ENCODE measurements at regions not wholly inside any gene's neighbourhood (a gene's known extent, or its start where the extent isn't known, plus 50 kb on each side); places are given as distances from the start of the nearest gene placed in this dataset.
"Not testable (repeated sequence)": the region's sequence is repeated elsewhere in the genome, so short reads cannot be mapped to it uniquely, and the experiment has no call there.

DNA sequence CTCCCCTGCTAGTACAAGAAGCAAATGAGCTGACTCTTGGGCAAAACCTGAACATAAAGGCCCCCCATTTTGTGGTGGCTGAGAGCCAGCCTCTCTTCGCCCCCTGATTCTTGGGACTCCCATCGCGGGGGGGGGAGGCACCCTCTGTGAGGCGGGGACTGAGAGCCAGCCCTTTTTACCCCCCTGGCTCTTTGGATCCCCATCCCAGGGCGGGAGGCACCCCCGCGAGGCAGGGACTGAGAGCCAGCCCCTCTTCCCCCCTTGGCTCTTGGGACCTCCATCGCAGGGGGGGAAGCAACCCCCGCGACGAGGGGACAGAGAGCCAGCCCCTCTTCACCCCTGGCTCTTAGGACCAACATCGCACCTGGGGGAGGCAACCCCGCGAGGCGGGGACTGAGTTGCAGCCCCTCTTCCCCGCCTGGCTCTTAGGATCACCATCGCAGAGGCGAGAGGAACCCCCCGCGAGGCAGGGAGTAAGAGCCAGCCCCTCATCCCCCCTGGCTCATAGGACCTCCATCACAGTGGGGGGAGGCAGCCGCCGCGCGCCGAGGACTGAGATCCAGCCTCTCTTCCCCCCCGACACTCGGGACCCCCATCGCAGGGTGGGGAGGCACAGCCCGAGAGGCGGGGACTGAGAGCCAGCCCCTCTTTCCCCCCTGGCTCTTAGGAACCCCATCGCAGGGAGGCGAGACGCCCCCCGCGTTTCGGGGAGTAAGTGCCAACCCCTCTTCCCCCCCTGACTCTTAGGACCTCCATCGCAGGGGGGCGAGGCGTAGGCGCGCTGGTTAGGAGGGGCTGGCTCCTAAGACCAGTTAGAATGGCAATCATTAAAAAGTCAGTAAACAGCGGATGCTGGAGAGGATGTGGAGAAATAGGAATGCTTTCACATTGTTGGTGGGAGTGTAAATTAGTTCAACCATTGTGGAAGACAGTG is 2428.4 kb upstream of the PCDH20 start:
- DNase-seq, result no peak

DNA sequence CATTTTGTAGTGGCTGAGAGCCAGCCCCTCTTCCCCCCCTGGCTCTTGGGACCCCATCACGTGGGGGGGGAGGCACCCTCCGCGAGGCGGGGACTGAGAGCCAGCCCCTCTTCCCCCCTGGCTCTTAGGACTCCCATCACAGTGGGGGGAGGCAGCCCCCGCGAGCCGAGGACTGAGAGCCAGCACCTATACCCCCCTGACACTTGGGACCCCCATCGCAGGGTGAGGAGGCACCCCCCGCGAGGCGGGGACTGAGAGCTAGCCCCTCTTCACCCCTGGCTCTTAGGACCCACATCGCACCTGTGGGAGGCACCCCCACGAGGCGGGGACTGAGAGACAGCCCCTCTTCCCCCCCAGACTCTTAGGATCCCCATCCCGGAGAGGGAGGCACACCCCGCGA is 2426.5 kb upstream of the PCDH20 start:
- no peak for DNase-seq

DNA sequence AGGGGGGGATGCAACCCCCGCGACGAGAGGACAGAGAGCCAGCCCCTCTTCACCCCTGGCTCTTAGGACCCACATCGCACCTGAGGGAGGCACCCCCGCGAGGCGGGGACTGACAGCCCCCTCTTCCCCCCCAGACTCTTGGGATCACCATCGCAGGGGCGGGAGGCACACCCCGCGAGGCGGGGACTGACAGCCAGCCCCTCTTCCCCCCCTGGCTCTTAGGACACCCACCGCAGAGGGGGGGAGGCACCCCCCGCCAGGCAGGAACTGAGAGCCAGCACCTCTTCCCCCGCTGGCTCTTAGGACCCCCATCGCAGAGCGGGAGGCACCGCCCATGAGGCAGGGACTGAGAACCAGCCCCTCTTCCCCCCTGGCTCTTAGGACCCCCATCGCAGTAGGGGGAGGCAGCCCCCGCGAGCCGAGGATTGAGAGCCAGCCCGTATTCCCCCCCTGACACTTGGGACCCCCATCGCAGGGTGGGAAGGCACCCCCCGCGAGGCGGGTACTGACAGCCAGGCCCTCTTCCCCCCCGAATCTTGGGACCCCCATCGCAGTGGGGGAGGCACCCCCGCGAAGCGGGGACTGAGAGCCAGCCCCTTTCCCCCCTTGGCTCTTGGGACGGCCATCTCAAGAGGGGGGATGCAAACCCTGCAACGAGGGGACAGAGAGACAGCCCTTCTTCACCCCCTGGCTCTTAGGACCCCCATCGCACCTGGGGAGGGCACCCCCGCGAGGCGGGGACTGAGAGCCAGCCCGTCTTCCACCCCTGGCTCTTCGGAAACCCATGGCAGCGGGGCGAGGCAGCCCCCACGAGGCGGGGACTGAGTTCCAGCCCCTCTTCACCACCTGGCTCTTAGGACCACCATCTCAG is 2425.1 kb upstream of the PCDH20 start:
- no peak for DNase-seq

DNA sequence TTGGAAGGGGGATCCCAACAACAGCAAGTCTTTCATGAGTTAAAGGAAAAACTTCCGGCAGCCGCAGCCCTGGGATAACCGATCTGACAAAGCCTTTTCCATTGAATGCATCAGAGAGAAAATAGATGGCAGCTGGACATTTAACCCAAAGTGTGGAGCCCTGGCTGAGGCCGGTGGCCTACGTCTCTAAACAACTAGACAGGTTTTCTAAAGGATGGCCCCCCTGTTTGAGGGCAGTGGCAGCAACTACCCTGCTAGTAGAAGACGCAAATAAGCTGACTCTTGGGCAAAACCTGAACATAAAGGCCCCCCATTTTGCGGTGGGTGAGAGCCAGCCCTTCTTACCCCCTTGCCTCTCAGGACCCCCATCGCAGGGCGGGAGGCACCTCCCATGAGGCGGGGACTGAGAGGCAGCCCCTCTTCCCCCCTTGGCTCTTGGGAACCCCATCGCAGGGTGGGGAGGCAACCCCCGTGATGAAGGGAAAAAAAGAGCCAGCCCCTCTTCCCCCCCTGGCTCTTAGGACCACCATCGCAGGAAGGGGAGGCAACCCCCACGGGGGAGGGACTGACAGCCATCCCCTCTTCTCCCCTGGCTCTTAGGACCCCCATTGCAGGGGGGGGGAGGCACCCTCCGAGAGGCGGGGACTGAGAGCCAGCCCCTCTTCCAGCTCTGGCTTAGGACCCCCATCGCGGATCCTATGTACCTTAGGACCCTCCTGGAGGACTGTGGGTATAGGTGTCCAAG is 2422.9 kb upstream of the PCDH20 start:
- no peak for DNase-seq

DNA sequence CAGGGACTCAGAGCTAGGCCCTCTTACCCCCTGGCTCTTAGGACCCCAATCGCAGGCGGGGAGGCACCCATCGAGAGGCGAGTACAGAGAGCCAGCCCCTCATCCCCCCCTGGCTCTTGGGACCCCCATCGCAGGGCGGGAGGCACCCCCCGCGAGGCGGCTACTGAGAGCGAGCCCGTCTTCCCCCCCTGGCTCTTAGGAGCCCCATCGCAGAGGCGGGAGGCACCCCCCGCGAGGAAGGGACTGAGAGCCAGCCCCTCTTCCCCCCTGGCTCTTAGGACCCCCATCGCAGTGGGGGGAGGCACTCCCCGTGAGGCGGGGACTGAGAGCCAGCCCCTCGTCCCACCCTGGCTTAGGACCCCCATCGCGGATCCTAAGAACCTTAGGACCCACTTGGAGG is 2422.1 kb upstream of the PCDH20 start:
- not testable (repeated sequence) for DNase-seq

DNA sequence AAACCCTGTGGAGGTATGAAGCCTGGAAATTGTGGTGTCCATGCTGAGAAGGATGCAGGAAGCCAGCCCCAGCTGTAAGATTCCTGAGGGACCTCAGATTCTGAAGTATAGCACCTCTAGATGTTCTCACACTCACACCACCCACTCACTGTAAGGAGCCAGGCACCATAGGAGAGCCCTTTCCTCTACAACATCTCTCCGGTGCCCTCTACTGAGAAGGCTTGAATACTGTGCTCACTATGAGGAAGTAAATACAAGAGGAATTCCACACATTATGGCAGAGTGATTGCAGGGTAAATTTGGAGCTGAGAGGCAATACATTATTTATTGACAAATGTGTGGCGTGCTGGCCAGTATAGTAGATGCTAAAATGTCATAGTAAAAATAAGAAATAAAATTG is 2414.0 kb upstream of the PCDH20 start:
- not testable (repeated sequence) for DNase-seq

DNA sequence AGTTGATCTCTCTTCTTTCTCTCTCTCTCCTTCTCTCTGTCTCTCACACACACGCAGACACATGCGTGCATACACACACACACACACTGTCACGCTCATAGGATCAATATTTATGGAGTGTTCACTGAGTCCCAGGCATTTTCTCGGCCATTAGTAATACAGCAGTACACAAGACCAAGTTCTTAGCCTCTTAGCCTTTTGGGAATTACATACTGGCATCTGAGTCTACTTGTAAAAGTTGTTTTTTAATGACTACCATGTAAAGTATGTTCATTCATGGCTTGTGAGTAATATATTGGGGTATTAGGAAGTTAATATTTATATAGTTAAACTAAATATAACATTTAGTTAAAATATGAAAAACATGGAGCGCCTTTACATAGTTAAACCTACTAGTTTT is 2406.1 kb upstream of the PCDH20 start:
- not testable (repeated sequence) for DNase-seq

DNA sequence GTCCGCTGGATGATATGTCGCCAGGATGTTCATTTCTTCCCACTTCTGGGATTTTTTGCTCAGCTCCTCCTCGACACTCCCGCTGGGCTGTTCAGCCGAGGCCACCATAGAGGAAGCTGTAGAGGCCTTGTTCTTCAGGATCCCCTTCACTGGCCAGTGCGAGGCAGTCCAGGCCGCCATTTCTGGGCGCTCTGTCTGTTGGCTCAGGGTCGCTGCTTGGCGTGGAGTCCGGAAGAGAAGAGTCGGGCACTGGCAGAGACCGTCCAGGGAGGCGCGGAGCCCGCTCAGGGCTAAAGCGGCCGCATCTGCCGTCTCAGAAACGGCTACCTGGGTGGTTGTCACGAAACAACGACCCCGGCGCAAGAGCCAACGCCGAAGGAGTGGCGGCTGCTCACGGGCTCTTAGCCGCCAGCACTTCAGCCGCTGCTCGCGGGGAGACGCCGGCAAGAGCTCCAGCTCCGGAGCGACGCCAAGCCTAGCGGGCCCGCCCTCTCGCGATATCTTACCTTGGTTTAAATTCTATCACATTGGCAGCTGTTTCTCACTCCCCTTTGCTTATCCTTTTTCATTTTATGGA is 2395.9 kb upstream of the PCDH20 start:
- not testable (repeated sequence) for DNase-seq

DNA sequence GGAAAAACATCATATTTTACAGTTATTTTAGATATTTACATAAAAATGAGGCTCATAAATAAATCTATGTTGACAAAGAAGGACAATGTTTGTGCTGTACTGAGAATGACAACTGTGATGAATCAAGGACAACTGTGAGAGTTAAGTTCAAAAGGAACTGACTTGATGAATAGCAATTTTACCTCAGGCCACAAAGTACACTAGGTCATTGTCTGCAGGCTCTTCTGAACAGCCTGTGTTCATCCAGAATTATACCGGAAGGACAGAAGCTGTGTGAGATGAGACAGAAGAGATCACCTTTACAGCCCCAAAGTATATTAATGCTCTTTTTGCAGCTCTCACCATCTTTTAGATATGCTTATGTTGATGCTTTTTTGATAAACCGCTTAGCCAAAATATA is 2375.5 kb upstream of the PCDH20 start:
- DNase-seq, result not testable (repeated sequence)

DNA sequence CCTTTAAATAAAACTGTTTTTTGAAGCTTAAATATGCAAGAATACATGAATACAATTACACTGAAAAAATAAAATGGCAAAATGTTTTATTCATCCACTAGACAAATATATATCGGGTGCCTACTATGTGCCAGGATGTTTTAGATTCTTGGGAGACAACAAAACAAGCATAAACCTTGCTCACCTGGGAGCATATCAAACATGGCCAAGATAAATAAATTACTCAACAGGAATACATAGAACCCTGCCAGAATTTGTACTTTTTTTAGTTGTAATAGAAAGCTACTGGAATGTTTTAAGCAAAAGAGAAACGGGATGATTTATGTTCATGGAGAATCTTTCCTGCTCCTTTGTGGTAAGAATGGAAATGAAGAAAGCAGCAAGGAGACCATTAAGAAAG is 2358.5 kb upstream of the PCDH20 start:
- no peak for DNase-seq

DNA sequence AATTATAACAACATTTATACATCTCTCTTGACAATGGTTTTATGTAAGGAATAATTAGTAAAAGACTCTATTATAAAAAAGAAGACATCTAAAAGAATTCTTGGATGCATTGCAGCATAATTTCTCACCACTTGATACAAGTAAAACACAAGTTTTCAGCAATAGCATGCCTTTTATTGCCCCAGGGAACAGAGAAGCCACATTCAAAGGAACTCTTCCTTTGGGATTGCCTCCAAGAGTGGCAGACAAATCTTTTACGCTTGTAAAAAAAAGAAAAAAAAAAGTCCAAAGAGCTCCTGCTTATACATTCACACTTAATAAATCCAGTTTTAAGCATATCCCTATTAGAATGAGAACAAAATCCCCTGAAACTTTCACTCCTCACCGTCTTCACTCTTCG is 2357.8 kb upstream of the PCDH20 start:
- no peak for DNase-seq

DNA sequence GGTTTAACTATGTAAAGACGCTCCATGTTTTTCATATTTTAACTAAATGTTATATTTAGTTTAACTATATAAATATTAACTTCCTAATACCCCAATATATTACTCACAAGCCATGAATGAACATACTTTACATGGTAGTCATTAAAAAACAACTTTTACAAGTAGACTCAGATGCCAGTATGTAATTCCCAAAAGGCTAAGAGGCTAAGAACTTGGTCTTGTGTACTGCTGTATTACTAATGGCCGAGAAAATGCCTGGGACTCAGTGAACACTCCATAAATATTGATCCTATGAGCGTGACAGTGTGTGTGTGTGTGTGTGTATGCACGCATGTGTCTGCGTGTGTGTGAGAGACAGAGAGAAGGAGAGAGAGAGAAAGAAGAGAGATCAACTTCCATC is 2342.0 kb upstream of the PCDH20 start:
- not testable (repeated sequence) for DNase-seq

DNA sequence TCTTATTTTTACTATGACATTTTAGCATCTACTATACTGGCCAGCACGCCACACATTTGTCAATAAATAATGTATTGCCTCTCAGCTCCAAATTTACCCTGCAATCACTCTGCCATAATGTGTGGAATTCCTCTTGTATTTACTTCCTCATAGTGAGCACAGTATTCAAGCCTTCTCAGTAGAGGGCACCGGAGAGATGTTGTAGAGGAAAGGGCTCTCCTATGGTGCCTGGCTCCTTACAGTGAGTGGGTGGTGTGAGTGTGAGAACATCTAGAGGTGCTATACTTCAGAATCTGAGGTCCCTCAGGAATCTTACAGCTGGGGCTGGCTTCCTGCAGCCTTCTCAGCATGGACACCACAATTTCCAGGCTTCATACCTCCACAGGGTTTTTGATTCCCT is 2334.2 kb upstream of the PCDH20 start:
- DNase-seq, result not testable (repeated sequence)

DNA sequence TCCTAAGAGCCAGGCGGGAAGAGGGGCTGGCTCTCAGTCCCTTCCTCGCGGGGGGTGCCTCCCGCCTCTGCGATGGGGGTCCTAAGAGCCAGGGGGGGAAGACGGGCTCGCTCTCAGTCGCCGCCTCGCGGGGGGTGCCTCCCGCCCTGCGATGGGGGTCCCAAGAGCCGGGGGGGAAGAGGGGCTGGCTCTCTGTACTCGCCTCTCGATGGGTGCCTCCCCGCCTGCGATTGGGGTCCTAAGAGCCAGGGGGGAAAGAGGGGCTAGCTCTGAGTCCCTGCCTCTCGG is 2326.1 kb upstream of the PCDH20 start:
- not testable (repeated sequence) for DNase-seq

DNA sequence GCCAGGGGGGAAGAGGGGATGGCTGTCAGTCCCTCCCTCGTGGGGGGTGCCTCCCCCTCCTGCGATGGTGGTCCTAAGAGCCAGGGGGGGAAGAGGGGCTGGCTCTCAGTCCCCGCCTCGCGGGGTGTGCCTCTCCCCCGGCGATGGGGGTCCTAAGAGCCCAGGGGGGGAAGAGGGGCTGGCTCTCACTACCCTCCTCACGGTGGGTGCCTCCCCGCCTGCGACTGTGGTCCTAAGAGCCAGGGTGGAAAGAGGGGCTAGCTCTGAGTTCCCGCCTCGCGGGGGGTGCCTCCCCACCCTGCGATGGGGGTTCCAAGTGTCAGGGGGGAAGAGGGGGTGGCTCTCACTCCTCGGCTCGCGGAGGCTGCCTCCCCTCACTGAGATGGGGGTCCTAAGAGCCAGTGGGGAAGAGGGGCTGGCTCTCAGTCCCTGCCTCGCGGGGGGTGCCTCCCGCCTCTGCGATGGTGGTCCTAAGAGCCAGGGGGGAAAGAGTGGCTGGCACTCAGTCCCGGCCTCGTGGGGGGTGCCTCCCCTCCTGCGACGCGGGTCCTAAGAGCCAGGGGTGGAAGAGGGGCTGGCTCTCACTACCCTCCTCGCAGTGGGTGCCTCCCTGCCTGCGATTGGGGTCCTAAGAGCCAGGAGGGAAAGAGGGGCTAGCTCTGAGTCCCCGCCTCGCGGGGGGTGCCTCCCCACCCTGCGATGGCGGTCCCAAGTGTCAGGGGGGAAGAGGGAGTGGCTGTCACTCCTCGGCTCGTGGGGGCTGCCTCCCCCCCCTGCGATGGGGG is 2325.6 kb upstream of the PCDH20 start:
- no peak for DNase-seq

DNA sequence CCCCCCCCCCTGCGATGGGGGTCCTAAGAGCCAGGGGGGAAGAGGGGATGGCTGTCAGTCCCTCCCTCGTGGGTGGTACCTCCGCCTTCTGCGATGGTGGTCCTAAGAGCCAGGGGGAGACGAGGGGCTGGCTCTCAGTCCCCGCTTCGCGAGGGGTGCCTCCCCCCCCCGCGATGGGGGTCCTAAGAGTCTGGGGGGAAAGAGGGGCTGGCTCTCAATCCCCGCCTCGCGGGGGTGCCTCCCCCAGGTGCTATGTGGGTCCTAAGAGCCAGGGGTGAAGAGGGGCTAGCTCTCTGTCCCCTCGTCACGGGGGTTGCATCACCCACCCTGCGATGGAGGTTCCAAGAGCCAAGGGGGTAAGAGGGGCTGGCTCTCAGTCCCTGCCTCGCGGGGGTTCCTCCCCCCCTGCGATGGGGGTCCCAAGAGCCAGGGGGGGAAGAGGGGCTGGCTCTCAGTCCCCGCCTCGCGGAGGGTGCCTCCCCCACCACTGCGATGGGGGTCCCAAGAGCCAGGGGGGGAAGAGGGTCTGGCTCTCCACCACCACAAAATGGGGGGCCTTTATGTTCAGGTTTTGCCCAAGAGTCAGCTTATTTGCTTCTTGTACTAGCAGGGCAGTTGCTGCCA is 2323.6 kb upstream of the PCDH20 start:
- DNase-seq, result not testable (repeated sequence)

DNA sequence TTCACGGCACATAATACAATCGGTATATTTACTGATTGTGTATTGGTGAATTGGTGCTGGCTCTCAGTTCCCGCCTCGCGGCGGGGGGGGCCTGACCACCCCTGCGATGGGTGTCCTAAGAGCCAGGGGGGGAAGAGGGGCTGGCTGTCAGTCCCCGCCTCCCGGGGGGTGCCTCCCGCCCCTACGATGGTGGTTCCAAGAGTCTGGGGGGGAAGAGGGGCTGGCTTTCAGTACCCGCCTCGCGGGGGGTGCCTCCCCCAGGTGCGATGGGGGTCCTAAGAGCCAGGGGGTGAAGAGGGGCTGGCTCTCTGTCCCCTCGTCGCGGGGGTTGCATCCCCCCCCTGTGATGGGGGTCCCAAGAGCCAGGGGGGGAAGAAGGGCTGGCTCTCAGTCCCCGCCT is 2321.8 kb upstream of the PCDH20 start:
- DNase-seq, result no peak

DNA sequence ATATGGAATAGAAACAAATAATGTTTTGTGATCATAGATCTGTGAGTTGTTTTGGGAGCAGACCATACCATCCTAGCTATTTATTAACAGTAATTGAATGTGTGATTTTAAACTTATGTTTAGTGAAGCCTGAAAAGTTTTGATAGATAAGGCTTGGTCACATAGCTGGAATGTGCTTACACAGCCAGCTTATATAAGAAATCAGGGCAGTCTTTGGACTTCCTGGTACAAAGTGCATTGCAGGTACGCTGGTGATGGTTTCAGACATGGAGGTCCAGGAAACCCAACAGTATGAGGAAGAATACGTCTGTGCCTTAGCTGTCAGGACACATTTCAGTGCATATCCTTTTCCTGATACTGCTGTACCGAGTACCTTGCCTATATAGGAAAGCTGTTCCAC is 2316.2 kb upstream of the PCDH20 start:
- DNase-seq, result no peak

DNA sequence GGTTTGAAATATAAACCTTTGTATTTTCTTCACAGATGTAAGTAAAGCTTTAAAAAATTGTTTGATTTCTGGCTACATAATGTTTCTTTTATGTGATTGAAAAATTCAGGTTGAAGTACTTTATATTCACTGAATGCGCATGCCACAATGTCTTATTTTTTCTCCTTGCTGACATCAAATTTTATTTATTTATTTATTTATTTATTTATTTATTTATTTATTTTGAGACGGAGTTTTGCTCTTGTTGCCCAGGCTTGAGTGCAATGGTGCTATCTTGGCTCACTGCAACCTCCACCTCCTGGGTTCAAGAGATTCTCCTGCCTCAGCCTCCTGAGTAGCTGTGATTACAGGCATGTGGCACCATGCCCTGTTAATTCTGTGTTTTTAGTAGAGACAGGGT is 2296.5 kb upstream of the PCDH20 start:
- DNase-seq, result not testable (repeated sequence)

DNA sequence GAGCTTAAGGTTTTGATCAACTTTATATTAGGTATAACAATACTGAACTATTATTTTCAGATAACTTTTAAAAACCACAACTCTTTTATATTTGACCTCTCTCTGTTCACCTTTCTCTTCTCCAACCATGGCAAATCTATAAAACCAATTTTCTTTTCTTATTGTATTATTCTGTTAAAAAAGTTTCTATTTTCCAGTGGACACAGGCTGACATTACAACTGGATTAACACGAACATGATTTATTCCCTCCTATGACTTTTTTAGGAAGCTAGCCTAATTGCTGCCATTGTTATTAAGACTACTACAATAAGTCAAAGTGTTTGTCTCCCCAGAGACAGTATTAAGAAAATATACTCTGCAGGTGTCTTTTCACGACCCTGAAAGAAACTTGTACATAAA is 2291.1 kb upstream of the PCDH20 start:
- no peak for DNase-seq

DNA sequence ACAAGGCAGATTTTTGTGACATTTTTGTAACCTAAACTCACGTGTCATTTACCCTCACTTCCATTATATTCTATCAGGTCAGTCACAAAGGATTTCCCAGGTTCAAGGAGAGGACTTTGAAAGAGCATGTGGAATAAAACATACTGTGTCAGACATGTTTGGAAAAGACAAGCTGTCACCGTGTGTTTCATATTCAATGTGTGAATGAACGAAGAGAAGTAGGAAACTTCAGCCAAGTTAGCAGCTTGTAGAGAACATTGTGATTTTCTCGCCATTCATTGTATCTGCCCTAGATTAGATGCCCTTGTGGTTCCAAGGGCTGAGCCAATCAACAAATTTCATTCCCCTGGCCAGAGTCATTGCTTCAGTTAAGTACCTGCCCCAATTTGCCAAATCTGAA is 2288.9 kb upstream of the PCDH20 start:
- DNase-seq, result no peak

DNA sequence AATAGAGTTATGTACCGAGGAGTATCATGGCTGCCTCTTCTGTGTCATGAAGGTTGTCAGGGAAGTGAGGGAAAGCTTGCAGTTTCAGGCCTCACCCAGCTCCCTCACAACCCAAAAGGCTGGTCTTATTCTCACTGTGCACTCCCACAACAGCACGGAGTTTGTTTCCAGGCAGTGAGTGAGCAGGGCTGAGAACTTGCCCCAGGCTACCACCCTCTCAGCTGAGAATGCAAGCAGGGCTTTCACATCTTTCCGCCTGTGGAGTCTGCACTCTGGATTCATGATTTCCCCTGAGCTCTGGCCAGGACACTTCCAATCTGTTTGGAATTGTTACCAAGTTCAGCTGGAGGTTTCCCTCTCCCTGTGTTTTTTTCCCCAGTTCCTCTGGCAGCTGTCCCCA is 2284.7 kb upstream of the PCDH20 start:
- DNase-seq, result no peak

Data from 8988T (cell line).